DND-41 (cell line): ENCODE measurements at regions not wholly inside any gene's neighbourhood (a gene's known extent, or its start where the extent isn't known, plus 50 kb on each side); places are given as distances from the start of the nearest gene placed in this dataset.

Experiments used
- EZH2 ChIP-seq: IDR thresholded peaks from 3 replicates; pipeline ENCODE4 v1.6.1; 2012; ENCODE audit warnings: borderline replicate concordance, low read depth, mild to moderate bottlenecking, moderate library complexity, low read length, inconsistent platforms; ENCODE audit not compliant: severe bottlenecking
- TF ChIP-seq, protein P1 (sequence below): IDR thresholded peaks from 2 replicates; pipeline ENCODE4 v1.5.1; 2012; ENCODE audit warnings: borderline replicate concordance, low read length, moderate library complexity, mild to moderate bottlenecking; ENCODE audit not compliant: poor library complexity, severe bottlenecking; ENCODE audit errors: extremely low read depth

DNA sequence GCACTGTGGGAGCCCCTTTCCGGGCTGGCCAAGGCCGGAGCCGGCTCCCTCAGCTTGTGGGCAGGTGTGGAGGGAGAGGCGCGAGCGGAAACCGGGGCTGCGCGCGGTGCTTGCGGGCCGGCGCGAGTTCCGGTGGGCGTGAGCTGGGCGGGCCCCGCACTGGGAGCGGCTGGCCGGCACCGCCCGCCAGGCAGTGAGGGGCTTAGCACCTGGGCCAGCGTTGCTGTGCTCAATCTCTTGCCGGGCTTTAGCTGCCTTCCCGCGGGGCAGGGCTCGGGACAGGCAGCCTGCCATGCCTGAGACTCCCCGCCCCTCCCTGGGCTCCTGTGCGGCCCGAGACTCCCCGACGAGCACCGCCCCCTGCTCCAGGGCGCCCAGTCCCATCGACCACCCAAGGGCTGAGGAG lies 405.2 kb upstream of the PRR20A start:
- TF ChIP-seq, protein P1, sequence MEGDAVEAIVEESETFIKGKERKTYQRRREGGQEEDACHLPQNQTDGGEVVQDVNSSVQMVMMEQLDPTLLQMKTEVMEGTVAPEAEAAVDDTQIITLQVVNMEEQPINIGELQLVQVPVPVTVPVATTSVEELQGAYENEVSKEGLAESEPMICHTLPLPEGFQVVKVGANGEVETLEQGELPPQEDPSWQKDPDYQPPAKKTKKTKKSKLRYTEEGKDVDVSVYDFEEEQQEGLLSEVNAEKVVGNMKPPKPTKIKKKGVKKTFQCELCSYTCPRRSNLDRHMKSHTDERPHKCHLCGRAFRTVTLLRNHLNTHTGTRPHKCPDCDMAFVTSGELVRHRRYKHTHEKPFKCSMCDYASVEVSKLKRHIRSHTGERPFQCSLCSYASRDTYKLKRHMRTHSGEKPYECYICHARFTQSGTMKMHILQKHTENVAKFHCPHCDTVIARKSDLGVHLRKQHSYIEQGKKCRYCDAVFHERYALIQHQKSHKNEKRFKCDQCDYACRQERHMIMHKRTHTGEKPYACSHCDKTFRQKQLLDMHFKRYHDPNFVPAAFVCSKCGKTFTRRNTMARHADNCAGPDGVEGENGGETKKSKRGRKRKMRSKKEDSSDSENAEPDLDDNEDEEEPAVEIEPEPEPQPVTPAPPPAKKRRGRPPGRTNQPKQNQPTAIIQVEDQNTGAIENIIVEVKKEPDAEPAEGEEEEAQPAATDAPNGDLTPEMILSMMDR = no peak
- no peak for TF ChIP-seq EZH2
